ENCODE measurements at regions not wholly inside any gene's neighbourhood (a gene's known extent, or its start where the extent isn't known, plus 50 kb on each side); places are given as distances from the start of the nearest gene placed in this dataset.

DNA sequence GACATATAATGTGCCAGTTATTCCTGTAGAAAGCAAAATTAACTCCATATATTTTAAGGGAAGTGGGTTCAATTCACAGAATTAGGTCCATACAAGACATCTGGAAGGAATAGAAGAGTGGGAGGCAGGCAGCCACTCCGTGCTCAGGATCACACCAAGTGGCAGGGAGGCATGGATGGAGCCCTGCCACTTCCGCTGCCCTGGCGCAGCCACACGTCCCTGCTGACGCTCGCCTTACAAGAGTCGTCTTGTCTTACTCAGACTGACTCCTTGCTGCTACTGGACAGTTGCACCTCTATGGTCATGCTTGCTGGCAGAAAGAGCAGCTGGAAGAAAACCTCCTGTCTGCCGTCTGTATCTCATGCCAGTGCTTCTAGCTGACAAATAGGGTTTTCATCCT lies 579.9 kb upstream of the POM121L12 start:
- 92 to 93% (median 93%) methylated on average over 8 of the region's 8 CpGs for WGBS, 3 donors
- H3K27ac ChIP-seq (ENCODE audit: low read depth in 1 of 3, low read length in 2 of 3) = no peak overlapping the region
- no peaks in the 10 kb centered on the region for H3K4me1 ChIP-seq (ENCODE audit: control insufficient read depth in 3 of 3, insufficient read depth in 2 of 3, low read depth in 1 of 3, low read length in 2 of 3)
- H3K4me3 ChIP-seq (ENCODE audit: low read depth in 1 of 3, low read length in 3 of 3) = no peak overlapping the region
- DNase-seq (no peak), FAIRE-seq (no peak)
- H3K27me3 ChIP-seq (ENCODE audit: control insufficient read depth in 3 of 3, insufficient read depth in 3 of 3, low read length in 3 of 3) = no peaks in the 10 kb centered on the region
- H3K9me3 ChIP-seq (ENCODE audit: control insufficient read depth in 2 of 2, insufficient read depth in 1 of 2, low read depth in 1 of 2, low read length in 1 of 2) = no peaks in the 10 kb centered on the region
- no peaks in the 10 kb centered on the region for H3K36me3 ChIP-seq (ENCODE audit: control insufficient read depth in 3 of 3, insufficient read depth in 2 of 3, low read depth in 1 of 3, low read length in 3 of 3)

DNA sequence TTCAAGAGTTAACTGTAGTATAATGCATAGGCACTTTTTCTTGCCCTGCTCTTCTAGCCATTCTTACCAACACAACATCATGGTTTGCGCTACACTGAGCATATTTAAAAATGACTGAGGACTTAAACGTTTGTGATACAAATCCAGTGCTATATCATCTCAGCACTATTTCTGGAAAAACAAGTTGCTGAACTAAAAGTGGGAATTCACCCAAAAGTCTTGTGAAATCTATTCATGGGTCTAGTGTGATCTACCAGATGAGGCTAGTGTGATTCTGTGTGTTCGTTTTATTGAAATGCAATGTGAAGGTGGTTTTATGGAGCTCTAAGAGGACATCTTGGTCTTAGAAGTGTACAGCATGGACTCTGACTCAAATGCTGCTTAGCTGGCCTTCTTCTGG lies 584.6 kb upstream of the POM121L12 start:
- no peak for FAIRE-seq
- WGBS, 3 donors = 70 to 85% (median 78%) methylated on average over 3 of the region's 3 CpGs
- peaks cover 0 to 2% of the 10 kb centered on the region in 2 donors for H3K9me3 ChIP-seq (ENCODE audit: control insufficient read depth in 2 of 2, insufficient read depth in 1 of 2, low read depth in 1 of 2, low read length in 1 of 2)
- H3K4me1 ChIP-seq (ENCODE audit: control insufficient read depth in 3 of 3, insufficient read depth in 2 of 3, low read depth in 1 of 3, low read length in 2 of 3) = no peaks in the 10 kb centered on the region
- no peak for DNase-seq
- no peaks in the 10 kb centered on the region for H3K27me3 ChIP-seq (ENCODE audit: control insufficient read depth in 3 of 3, insufficient read depth in 3 of 3, low read length in 3 of 3)
- no peak overlapping the region for H3K4me3 ChIP-seq (ENCODE audit: low read depth in 1 of 3, low read length in 3 of 3)
- no peaks in the 10 kb centered on the region for H3K36me3 ChIP-seq (ENCODE audit: control insufficient read depth in 3 of 3, insufficient read depth in 2 of 3, low read depth in 1 of 3, low read length in 3 of 3)
- no peak overlapping the region for H3K27ac ChIP-seq (ENCODE audit: low read depth in 1 of 3, low read length in 2 of 3)

DNA sequence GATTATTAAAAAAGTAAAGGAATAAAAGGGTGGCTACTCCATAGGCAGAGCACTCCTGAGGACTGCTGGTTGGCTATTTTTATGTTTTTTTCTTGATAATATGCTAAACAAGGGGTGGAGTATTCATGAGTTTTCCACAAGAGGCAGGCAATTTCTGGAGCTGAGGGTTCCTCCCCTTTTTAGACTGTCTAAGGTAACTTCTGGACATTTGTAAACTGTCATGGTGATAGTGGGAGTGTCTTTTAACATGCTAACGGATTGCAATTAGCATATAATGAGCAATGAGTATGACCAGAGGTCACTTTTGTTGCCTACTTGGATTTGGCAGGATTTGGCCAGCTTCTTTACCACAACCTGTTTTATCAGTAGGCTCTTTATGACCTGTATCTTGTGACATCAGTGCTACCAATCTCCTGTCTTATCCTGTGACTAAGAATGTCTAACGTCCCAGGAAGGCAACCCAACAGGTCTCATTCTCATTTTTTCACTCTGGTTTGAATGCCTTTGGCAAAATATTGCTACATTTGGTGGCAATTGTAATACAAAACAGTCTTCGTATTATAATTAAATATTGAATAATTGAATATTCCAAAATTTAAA lies 587.8 kb upstream of the POM121L12 start:
- H3K27me3 ChIP-seq (ENCODE audit: control insufficient read depth in 3 of 3, insufficient read depth in 3 of 3, low read length in 3 of 3) = no peaks in the 10 kb centered on the region
- DNase-seq (no peak), FAIRE-seq (no peak)
- no peaks in the 10 kb centered on the region for H3K36me3 ChIP-seq (ENCODE audit: control insufficient read depth in 3 of 3, insufficient read depth in 2 of 3, low read depth in 1 of 3, low read length in 3 of 3)
- H3K9me3 ChIP-seq (ENCODE audit: control insufficient read depth in 2 of 2, insufficient read depth in 1 of 2, low read depth in 1 of 2, low read length in 1 of 2) = peaks cover 0 to 2% of the 10 kb centered on the region in 2 donors
- H3K4me3 ChIP-seq (ENCODE audit: low read depth in 1 of 3, low read length in 3 of 3) = no peak overlapping the region
- WGBS, 3 donors = 28 to 40% (median 32%) methylated on average over 3 of the region's 3 CpGs
- H3K4me1 ChIP-seq (ENCODE audit: control insufficient read depth in 3 of 3, insufficient read depth in 2 of 3, low read depth in 1 of 3, low read length in 2 of 3) = no peaks in the 10 kb centered on the region
- no peak overlapping the region for H3K27ac ChIP-seq (ENCODE audit: low read depth in 1 of 3, low read length in 2 of 3)

DNA sequence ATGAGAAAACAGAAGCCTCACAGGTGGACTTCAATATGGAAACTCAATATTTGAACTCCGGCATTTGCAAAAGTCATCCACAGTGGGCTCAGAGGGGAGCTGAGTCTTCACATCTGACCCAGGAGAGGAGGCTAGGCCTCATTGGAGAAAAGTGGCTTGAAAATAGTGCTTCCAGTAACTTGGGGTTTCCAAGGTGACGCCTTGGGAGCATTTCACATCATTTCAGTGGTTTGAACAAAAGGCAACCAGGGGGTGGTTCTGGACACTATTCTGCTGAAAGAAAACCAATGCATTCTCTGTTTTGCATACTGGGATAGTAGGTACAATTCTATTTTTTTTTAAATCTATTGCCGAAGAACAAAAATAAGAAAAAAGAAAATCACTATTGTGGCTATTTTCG lies 599.2 kb upstream of the POM121L12 start:
- Histone ChIP-seq H3K27me3 (ENCODE audit: control insufficient read depth in 3 of 3, insufficient read depth in 3 of 3, low read length in 3 of 3) (no peaks in the 10 kb centered on the region), H3K4me1 (ENCODE audit: control insufficient read depth in 3 of 3, insufficient read depth in 2 of 3, low read depth in 1 of 3, low read length in 2 of 3) (no peaks in the 10 kb centered on the region), H3K9me3 (ENCODE audit: control insufficient read depth in 2 of 2, insufficient read depth in 1 of 2, low read depth in 1 of 2, low read length in 1 of 2) (no peaks in the 10 kb centered on the region), H3K36me3 (ENCODE audit: control insufficient read depth in 3 of 3, insufficient read depth in 2 of 3, low read depth in 1 of 3, low read length in 3 of 3) (no peaks in the 10 kb centered on the region), H3K4me3 (ENCODE audit: low read depth in 1 of 3, low read length in 3 of 3) (no peak overlapping the region), H3K27ac (ENCODE audit: low read depth in 1 of 3, low read length in 2 of 3) (no peak overlapping the region)
- FAIRE-seq (no peak), DNase-seq (no peak)
- 92 to 94% (median 92%) methylated on average over 4 of the region's 4 CpGs for WGBS, 3 donors

DNA sequence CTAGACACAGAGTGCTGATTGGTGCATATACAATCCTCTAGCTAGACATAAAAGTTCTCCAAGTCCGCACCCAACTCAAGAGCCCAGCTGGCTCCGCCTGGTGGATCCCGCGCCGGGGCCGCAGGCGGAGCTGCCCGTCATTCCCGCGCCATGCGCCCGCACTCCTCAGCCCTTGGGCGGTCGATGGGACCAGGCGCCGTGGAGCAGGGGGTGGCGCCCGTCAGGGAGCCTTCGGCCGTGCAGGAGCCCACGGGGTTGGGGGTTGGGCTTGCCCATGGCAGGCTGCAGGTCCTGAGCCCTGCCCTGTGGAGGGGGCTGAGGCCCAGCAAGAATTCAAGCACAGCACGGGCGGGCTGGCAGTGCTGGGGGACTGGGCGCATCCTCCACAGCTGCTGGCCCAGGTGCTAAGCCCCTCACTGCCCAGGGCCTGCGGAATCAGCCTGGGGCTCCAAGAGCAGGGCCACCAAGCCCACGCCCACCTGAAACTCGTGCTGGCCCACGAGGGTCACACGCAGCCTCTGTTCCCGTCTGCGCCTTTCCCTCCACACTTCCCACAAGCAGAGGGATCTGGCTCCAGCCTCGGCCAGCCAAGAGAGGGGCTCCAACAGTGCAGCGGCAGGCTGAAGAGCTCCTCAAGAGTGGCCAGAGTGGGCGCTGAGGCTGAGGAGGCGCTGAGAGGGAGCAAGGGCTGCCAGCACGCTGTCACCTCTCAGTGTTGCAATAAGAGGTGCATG lies 604.2 kb upstream of the POM121L12 start:
- DNase-seq = no peak
- no peaks in the 10 kb centered on the region for H3K4me1 ChIP-seq (ENCODE audit: control insufficient read depth in 3 of 3, insufficient read depth in 2 of 3, low read depth in 1 of 3, low read length in 2 of 3)
- no peak overlapping the region for H3K27ac ChIP-seq (ENCODE audit: low read depth in 1 of 3, low read length in 2 of 3)
- no peak for FAIRE-seq
- H3K27me3 ChIP-seq (ENCODE audit: control insufficient read depth in 3 of 3, insufficient read depth in 3 of 3, low read length in 3 of 3) = no peaks in the 10 kb centered on the region
- peaks cover 0 to 3% of the 10 kb centered on the region in 2 donors for H3K9me3 ChIP-seq (ENCODE audit: control insufficient read depth in 2 of 2, insufficient read depth in 1 of 2, low read depth in 1 of 2, low read length in 1 of 2)
- H3K4me3 ChIP-seq (ENCODE audit: low read depth in 1 of 3, low read length in 3 of 3) = no peak overlapping the region
- WGBS, 3 donors = 92 to 95% (median 93%) methylated on average over 36 of the region's 36 CpGs
- H3K36me3 ChIP-seq (ENCODE audit: control insufficient read depth in 3 of 3, insufficient read depth in 2 of 3, low read depth in 1 of 3, low read length in 3 of 3) = no peaks in the 10 kb centered on the region

DNA sequence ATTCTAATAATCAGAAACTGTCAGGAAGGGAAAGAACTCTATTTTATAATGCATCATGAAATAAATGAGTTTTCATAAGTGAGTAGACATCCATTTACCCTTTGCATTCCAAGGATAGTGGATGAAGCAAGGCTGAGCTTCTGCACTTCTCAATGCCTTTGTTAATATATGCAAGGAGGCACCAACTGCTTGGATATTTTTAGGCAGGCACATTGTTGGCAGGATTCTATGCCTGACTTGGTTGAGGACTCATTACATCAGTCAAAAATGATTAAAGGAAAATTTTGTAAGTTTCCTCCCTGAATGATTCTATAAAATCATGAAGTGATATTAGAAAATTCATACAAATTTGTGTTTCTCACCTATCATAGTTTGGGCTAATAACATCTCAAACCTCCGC lies 612.2 kb upstream of the POM121L12 start:
- no peaks in the 10 kb centered on the region for H3K36me3 ChIP-seq (ENCODE audit: control insufficient read depth in 3 of 3, insufficient read depth in 2 of 3, low read depth in 1 of 3, low read length in 3 of 3)
- FAIRE-seq = no peak
- no peak for DNase-seq
- no peaks in the 10 kb centered on the region for H3K27me3 ChIP-seq (ENCODE audit: control insufficient read depth in 3 of 3, insufficient read depth in 3 of 3, low read length in 3 of 3)
- H3K9me3 ChIP-seq (ENCODE audit: control insufficient read depth in 2 of 2, insufficient read depth in 1 of 2, low read depth in 1 of 2, low read length in 1 of 2) = peaks cover 0 to 3% of the 10 kb centered on the region in 2 donors
- no peak overlapping the region for H3K27ac ChIP-seq (ENCODE audit: low read depth in 1 of 3, low read length in 2 of 3)
- no peak overlapping the region for H3K4me3 ChIP-seq (ENCODE audit: low read depth in 1 of 3, low read length in 3 of 3)
- WGBS, 3 donors = 92 to 98% (median 95%) methylated on average over 1 of the region's 1 CpG
- no peaks in the 10 kb centered on the region for H3K4me1 ChIP-seq (ENCODE audit: control insufficient read depth in 3 of 3, insufficient read depth in 2 of 3, low read depth in 1 of 3, low read length in 2 of 3)

DNA sequence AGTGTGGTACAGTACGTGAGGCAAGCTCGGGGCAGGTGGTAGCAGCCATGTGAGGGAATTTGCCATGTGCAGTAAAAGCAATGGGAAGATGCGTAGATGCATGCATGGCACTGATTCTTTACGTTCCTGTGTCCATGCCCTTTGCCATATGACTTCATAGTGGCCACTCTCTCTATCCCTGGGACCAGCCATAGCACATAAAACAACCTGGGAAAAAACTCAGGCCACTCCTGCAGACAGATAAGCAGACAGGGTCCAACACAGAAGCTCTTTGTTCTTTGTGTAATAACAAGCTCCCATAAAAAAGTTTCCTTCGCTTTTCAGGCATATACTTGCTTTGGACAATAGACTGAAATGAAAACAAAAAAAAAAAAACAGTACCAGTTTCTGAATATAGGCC lies 622.4 kb upstream of the POM121L12 start:
- DNase-seq (peak; percentile 5 to 21), FAIRE-seq (no peak)
- Histone ChIP-seq H3K27ac (ENCODE audit: low read depth in 1 of 3, low read length in 2 of 3) (no peak overlapping the region), H3K4me3 (ENCODE audit: low read depth in 1 of 3, low read length in 3 of 3) (no peak overlapping the region), H3K27me3 (ENCODE audit: control insufficient read depth in 3 of 3, insufficient read depth in 3 of 3, low read length in 3 of 3) (no peaks in the 10 kb centered on the region), H3K9me3 (ENCODE audit: control insufficient read depth in 2 of 2, insufficient read depth in 1 of 2, low read depth in 1 of 2, low read length in 1 of 2) (peaks cover 1 to 3% of the 10 kb centered on the region in 2 donors), H3K4me1 (ENCODE audit: control insufficient read depth in 3 of 3, insufficient read depth in 2 of 3, low read depth in 1 of 3, low read length in 2 of 3) (no peaks in the 10 kb centered on the region), H3K36me3 (ENCODE audit: control insufficient read depth in 3 of 3, insufficient read depth in 2 of 3, low read depth in 1 of 3, low read length in 3 of 3) (no peaks in the 10 kb centered on the region)
- whole genome bisulfite sequencing, 3 donors = 14 to 44% (median 34%) methylated on average over 5 of the region's 5 CpGs

DNA sequence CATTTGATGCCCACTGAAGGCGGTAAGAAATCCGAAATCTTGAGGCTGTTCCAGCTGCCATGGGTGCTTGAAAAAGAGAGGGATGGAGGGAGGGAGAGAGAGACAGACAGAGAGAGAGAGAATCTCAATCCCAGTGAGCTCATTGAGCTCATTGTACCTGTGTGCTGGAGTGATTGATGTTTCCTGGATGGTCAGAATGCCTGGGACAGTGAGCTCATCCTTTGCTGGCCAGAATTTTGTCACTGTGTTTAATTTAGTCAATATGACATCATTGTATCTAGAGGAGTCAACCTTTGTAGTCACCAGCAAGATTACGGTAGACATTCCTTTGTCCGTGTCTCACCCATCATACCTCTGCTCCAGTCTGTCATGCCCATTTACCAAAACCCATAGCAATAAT lies 625.4 kb upstream of the POM121L12 start:
- Histone ChIP-seq H3K4me1 (ENCODE audit: control insufficient read depth in 3 of 3, insufficient read depth in 2 of 3, low read depth in 1 of 3, low read length in 2 of 3) (no peaks in the 10 kb centered on the region), H3K9me3 (ENCODE audit: control insufficient read depth in 2 of 2, insufficient read depth in 1 of 2, low read depth in 1 of 2, low read length in 1 of 2) (peaks cover 1 to 3% of the 10 kb centered on the region in 2 donors), H3K4me3 (ENCODE audit: low read depth in 1 of 3, low read length in 3 of 3) (no peak overlapping the region), H3K27me3 (ENCODE audit: control insufficient read depth in 3 of 3, insufficient read depth in 3 of 3, low read length in 3 of 3) (no peaks in the 10 kb centered on the region), H3K36me3 (ENCODE audit: control insufficient read depth in 3 of 3, insufficient read depth in 2 of 3, low read depth in 1 of 3, low read length in 3 of 3) (no peaks in the 10 kb centered on the region), H3K27ac (ENCODE audit: low read depth in 1 of 3, low read length in 2 of 3) (no peak overlapping the region)
- FAIRE-seq (no peak), DNase-seq (no peak)
- WGBS, 3 donors = 88 to 93% (median 90%) methylated on average over 4 of the region's 4 CpGs

DNA sequence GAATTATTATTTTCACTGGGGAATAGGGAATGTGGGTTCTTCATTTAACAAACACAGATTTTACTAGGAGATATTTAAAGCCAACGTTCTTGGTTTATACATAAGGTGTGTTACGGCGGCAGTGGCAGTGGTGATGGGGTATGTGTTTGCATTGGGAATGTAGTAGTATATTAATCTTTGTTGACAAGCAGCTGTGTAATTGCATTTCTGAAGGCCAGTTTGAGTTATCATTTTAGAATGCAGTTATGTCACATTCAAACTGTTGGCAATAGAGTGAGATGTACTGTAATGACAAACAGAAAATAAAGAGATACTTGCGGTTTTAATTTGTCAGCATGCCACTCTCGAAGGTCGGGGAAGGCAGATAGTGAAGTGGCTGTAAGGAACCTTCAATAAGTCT lies 628.6 kb upstream of the POM121L12 start:
- no peak for FAIRE-seq
- WGBS, 3 donors = 83 to 91% (median 87%) methylated on average over 6 of the region's 6 CpGs

More for the DNA sequence above, 628.6 kb upstream of the POM121L12 start:
- H3K4me3 ChIP-seq (ENCODE audit: low read depth in 1 of 3, low read length in 3 of 3) = no peak overlapping the region
- peaks cover 1 to 3% of the 10 kb centered on the region in 2 donors for H3K9me3 ChIP-seq (ENCODE audit: control insufficient read depth in 2 of 2, insufficient read depth in 1 of 2, low read depth in 1 of 2, low read length in 1 of 2)
- no peaks in the 10 kb centered on the region for H3K4me1 ChIP-seq (ENCODE audit: control insufficient read depth in 3 of 3, insufficient read depth in 2 of 3, low read depth in 1 of 3, low read length in 2 of 3)
- no peak overlapping the region for H3K27ac ChIP-seq (ENCODE audit: low read depth in 1 of 3, low read length in 2 of 3)
- no peaks in the 10 kb centered on the region for H3K36me3 ChIP-seq (ENCODE audit: control insufficient read depth in 3 of 3, insufficient read depth in 2 of 3, low read depth in 1 of 3, low read length in 3 of 3)
- DNase-seq = no peak
- no peaks in the 10 kb centered on the region for H3K27me3 ChIP-seq (ENCODE audit: control insufficient read depth in 3 of 3, insufficient read depth in 3 of 3, low read length in 3 of 3)
